Prostate gland (tissue), 2 donors: ENCODE measurements at regions not wholly inside any gene's neighbourhood (a gene's known extent, or its start where the extent isn't known, plus 50 kb on each side); places are given as distances from the start of the nearest gene placed in this dataset.

Source experiments
- POLR2A ChIP-seq: fragments of 450-650 bp; IDR thresholded peaks from one replicate; pipeline ENCODE4 v1.6.1; 2016; ENCODE audit warnings: antibody characterized with exemption, mild to moderate bottlenecking
- POLR2AphosphoS5 ChIP-seq: sonication (generic); formaldehyde crosslinking; IDR thresholded peaks from one replicate; pipeline ENCODE4 v1.6.1; 2017; ENCODE audit warnings: antibody characterized with exemption
- TF ChIP-seq, protein P1 (sequence below), 4 experiments: fragments of 200-600 bp in 2 of 4; fragments of 450-650 bp in 2 of 4; sonication (generic) in 2 of 4; IDR thresholded peaks; 1 replicate in 3 of 4; 2 replicates in 1 of 4; pipeline ENCODE4 v1.5.1; 2016 to 2019; ENCODE audit warnings: antibody characterized with exemption in 4 of 4, mild to moderate bottlenecking in 2 of 4, moderate library complexity in 2 of 4

DNA sequence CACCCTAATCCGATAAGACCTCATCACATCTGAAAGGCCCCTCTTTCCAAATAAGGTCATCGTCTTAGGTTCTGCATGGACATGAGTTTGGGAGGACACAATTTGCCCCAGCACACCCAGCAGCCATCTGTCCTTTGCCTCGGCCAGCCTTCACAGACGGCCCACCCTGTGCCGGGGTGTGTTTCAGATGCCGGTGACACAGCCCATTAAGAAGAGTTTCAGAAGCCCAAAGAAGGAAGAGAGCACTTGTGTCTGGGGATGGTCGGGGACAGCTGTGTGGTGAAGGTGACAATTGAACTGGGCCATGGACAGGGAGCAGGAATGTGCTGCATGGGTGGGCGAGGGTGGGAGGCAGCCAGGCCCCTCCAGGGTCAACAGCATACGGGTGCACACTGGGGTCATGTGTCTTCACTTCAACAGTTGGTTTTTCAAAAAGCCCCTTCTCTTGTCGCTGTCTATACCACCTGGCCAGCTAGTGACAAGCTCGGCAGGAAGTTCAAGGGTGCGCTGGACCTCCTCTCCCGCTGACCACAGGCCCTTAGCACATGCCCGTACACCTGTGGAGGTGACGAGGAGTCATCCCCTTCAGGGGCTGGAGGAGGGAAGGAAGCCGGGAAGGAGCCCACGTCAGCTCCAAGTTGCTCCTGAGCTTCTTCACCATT lies 183.1 kb downstream of the C16orf95 start:
- TF ChIP-seq, protein P1, sequence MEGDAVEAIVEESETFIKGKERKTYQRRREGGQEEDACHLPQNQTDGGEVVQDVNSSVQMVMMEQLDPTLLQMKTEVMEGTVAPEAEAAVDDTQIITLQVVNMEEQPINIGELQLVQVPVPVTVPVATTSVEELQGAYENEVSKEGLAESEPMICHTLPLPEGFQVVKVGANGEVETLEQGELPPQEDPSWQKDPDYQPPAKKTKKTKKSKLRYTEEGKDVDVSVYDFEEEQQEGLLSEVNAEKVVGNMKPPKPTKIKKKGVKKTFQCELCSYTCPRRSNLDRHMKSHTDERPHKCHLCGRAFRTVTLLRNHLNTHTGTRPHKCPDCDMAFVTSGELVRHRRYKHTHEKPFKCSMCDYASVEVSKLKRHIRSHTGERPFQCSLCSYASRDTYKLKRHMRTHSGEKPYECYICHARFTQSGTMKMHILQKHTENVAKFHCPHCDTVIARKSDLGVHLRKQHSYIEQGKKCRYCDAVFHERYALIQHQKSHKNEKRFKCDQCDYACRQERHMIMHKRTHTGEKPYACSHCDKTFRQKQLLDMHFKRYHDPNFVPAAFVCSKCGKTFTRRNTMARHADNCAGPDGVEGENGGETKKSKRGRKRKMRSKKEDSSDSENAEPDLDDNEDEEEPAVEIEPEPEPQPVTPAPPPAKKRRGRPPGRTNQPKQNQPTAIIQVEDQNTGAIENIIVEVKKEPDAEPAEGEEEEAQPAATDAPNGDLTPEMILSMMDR (IDR thresholded peaks at IDR 0.05) = no peak
- no peak for TF ChIP-seq POLR2AphosphoS5
- no peak for TF ChIP-seq POLR2A
